NCI-H2227 treated with DMSO at 0.1 percent for 48 hours (cell line): ENCODE measurements at regions not wholly inside any gene's neighbourhood (a gene's known extent, or its start where the extent isn't known, plus 50 kb on each side); places are given as distances from the start of the nearest gene placed in this dataset.
"Not testable (repeated sequence)": the region's sequence is repeated elsewhere in the genome, so short reads cannot be mapped to it uniquely, and the experiment has no call there.

Source experiments
- DNase-seq: peaks from one replicate; lab custom pipeline; 2025; lab: John Stamatoyannopoulos, UW

GRCh38 chr7:69517985-69518704, 80.1 kb upstream of the AUTS2 start:
- no peak for DNase-seq

GRCh38 chr7:69518705-69519077, 79.6 kb upstream of the AUTS2 start:
- DNase-seq, result no peak

GRCh38 chr7:69526570-69526969, 71.7 kb upstream of the AUTS2 start:
- no peak for DNase-seq

- DNase-seq, result no peak
These were observed 70.6 kb upstream of the AUTS2 start for GRCh38 chr7:69527706-69528105.

DNA sequence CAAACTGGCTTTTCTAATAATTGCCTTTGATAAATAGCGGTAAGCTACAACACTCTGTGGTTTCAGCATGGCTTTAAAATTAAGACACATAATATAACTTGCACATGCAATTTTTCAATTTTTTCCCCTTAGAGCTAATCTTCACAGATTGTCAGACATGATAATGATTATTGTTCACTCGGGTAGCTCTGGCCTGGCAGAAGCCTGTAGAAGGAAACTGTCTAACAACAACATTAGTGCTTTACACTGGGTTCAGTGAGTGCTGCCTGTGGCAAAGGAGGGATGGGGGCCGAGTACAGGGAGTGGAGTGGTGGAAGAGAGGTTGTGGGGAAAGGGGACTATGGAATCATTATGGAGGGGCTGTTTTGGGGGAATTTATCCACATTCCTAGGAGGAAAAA, 67.2 kb upstream of the AUTS2 start:
- DNase-seq, result no peak

- DNase-seq, result no peak
These were observed 63.7 kb upstream of the AUTS2 start for GRCh38 chr7:69534461-69535041.

- DNase-seq, result no peak
These were observed 60.6 kb upstream of the AUTS2 start for GRCh38 chr7:69537691-69538090.

GRCh38 chr7:69539531-69539930, 58.7 kb upstream of the AUTS2 start:
- no peak for DNase-seq

DNA sequence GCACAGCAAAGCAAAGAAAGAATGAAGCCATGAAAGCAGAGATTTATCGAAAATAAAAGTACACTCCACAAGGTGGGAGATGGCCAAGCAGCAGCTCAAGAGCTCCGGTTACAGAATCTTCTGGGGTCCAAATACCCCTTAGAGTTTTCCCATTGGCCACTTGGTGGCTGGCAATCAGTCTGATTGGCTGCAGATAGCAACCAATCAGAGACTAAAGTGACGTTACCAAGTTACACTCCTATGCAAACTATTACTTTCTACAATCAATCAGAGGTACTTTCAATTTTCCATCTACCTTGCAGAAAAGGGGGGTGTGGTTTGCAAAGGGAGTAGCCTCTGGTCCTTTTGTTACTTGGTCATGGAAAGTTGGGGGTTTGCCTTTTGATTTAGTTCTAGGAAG, 58.0 kb upstream of the AUTS2 start:
- no peak for DNase-seq

- not testable (repeated sequence) for DNase-seq
These were observed 56.4 kb upstream of the AUTS2 start for GRCh38 chr7:69541779-69542432.

GRCh38 chr7:69545175-69545574, 53.1 kb upstream of the AUTS2 start:
- DNase-seq, result no peak
